Lung (tissue), 11 donors: ENCODE measurements at regions not wholly inside any gene's neighbourhood (a gene's known extent, or its start where the extent isn't known, plus 50 kb on each side); places are given as distances from the start of the nearest gene placed in this dataset.

Experiments used
- ATAC-seq: fragments of 200-7000 bp; cut with Tn5 transposase; one replicate; pipeline ENCODE4 v1.9.1; 2020; ENCODE audit warnings: moderate number of reproducible peaks; ENCODE audit not compliant: insufficient read depth, low FRiP score
- DNase-seq, 3 donors: peaks; one replicate each; pipeline ENCODE4 v3.0.0-alpha.2; 2013 to 2017
- H3K27ac ChIP-seq, 2 donors: one replicate each; pipeline ENCODE4 v1.5.1; 2013; ENCODE audit warnings: mild to moderate bottlenecking in 2 of 2, moderate library complexity in 2 of 2, control low read depth in 1 of 2, inconsistent platforms in 1 of 2, low read depth in 1 of 2, low read length in 1 of 2
- H3K27me3 ChIP-seq, 3 donors: one replicate each; pipeline ENCODE4 v1.5.1; 2013; ENCODE audit warnings: low read length in 2 of 3; ENCODE audit not compliant: control insufficient read depth in 3 of 3, insufficient read depth in 3 of 3
- H3K36me3 ChIP-seq, 4 donors: one replicate each; pipeline ENCODE4 v1.5.1; 2013; ENCODE audit warnings: low read length in 4 of 4, mild to moderate bottlenecking in 1 of 4, moderate library complexity in 1 of 4; ENCODE audit not compliant: control insufficient read depth in 4 of 4, insufficient read depth in 4 of 4
- H3K4me1 ChIP-seq, 5 donors: one replicate each; pipeline ENCODE4 v1.5.1; 2013; ENCODE audit warnings: low read length in 5 of 5, mild to moderate bottlenecking in 2 of 5, moderate library complexity in 1 of 5; ENCODE audit not compliant: control insufficient read depth in 5 of 5, insufficient read depth in 5 of 5
- H3K4me3 ChIP-seq: one replicate; pipeline ENCODE4 v1.5.1; 2013; ENCODE audit warnings: mild to moderate bottlenecking, control low read depth, moderate library complexity
- H3K9ac ChIP-seq, 2 donors: one replicate each; pipeline ENCODE4 v1.5.1; 2013; ENCODE audit warnings: low read length in 2 of 2, control low read depth in 1 of 2; ENCODE audit not compliant: insufficient read depth in 1 of 2
- H3K9me3 ChIP-seq, 4 donors: one replicate each; pipeline ENCODE4 v1.5.1; 2013; ENCODE audit warnings: low read length in 3 of 4, mild to moderate bottlenecking in 1 of 4, moderate library complexity in 1 of 4; ENCODE audit not compliant: control insufficient read depth in 4 of 4, insufficient read depth in 3 of 4
- CTCF ChIP-seq: IDR thresholded peaks from 2 replicates; pipeline ENCODE4 v1.5.1; 2012; ENCODE audit warnings: mild to moderate bottlenecking; ENCODE audit errors: control extremely low read depth, extremely low read depth
- WGBS, 2 donors: extraction: QIAGEN DNeasy Blood & Tissue Kit; methylation state at CpG; one replicate each; pipeline ENCODE4 v1.1.7; 2013; 5-methylcytosine and 5-hydroxymethylcytosine counted together
- donor health status: control.
- donor health status: control.
- donor health status: Bipolar disorder and iron deficiency.
- donor health status: healthy.
- donor health status: DM: yes; HTN: yes; CAD: no.

GRCh38 chr18:45467293-45467692, 148.0 kb upstream of the SLC14A2 start:
- H3K9me3 ChIP-seq: no peaks in the 10 kb centered on the region
- WGBS, 2 donors: 15 to 49% methylated on average over 2 of the region's 2 CpGs
- H3K27me3 ChIP-seq: no peaks in the 10 kb centered on the region
- DNase-seq: peak in 2 of 3 donors; percentile 37 to 43
- H3K4me1 ChIP-seq: no peaks in the 10 kb centered on the region
- H3K4me3 ChIP-seq: no peak overlapping the region
- H3K36me3 ChIP-seq: no peaks in the 10 kb centered on the region
- no peak overlapping the region for H3K27ac ChIP-seq
- H3K9ac ChIP-seq: no peak overlapping the region
- TF ChIP-seq CTCF: no peak
- ATAC-seq: no peak

GRCh38 chr18:45467945-45468344, 147.3 kb upstream of the SLC14A2 start:
- TF ChIP-seq CTCF: no peak
- 75 to 77% methylated on average over 2 of the region's 2 CpGs for WGBS, 2 donors
- Histone ChIP-seq H3K9me3 (no peaks in the 10 kb centered on the region), H3K4me1 (no peaks in the 10 kb centered on the region), H3K4me3 (no peak overlapping the region), H3K9ac (no peak overlapping the region), H3K27me3 (no peaks in the 10 kb centered on the region), H3K27ac (no peak overlapping the region), H3K36me3 (no peaks in the 10 kb centered on the region)
- DNase-seq (no peak), ATAC-seq (no peak)

GRCh38 chr18:45478889-45479288, 136.4 kb upstream of the SLC14A2 start:
- WGBS, 2 donors: 90 to 91% methylated on average over 3 of the region's 3 CpGs
- Histone ChIP-seq H3K4me3 (no peak overlapping the region), H3K9me3 (no peaks in the 10 kb centered on the region), H3K9ac (no peak overlapping the region), H3K27ac (no peak overlapping the region), H3K27me3 (no peaks in the 10 kb centered on the region), H3K36me3 (no peaks in the 10 kb centered on the region), H3K4me1 (no peaks in the 10 kb centered on the region)
- no peak for DNase-seq
- ATAC-seq: no peak
- TF ChIP-seq CTCF: no peak

GRCh38 chr18:45480219-45481015, 134.9 kb upstream of the SLC14A2 start:
- Histone ChIP-seq H3K4me1 (no peaks in the 10 kb centered on the region), H3K4me3 (no peak overlapping the region), H3K36me3 (no peaks in the 10 kb centered on the region), H3K9me3 (no peaks in the 10 kb centered on the region), H3K9ac (no peak overlapping the region), H3K27ac (no peak overlapping the region), H3K27me3 (no peaks in the 10 kb centered on the region)
- no peak for ATAC-seq
- WGBS, 2 donors: 81 to 87% methylated on average over 1 of the region's 1 CpG
- DNase-seq: no peak
- TF ChIP-seq CTCF: no peak
